ENCODE measurements at regions not wholly inside any gene's neighbourhood (a gene's known extent, or its start where the extent isn't known, plus 50 kb on each side); places are given as distances from the start of the nearest gene placed in this dataset.

DNA sequence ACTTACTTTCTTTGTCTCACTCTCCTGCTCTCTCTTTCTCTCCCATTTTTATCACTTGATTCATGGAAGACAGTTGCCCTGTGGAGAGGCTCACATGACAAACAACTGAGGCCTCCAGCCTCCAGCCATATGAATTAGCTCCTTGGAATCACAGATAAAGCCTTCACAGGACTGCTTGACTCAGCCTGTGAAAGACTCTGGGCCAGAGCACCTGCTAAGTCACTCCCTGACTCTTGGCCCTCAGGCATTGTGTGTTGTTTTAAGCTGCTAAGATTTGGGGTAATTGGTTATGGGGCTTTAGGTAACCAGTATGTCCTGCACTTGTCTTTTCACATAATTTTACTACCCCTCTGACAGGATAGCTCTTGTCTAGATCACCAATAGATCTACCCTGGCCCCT is 334.9 kb downstream of the SOX11 start:
- TF ChIP-seq, protein P1, sequence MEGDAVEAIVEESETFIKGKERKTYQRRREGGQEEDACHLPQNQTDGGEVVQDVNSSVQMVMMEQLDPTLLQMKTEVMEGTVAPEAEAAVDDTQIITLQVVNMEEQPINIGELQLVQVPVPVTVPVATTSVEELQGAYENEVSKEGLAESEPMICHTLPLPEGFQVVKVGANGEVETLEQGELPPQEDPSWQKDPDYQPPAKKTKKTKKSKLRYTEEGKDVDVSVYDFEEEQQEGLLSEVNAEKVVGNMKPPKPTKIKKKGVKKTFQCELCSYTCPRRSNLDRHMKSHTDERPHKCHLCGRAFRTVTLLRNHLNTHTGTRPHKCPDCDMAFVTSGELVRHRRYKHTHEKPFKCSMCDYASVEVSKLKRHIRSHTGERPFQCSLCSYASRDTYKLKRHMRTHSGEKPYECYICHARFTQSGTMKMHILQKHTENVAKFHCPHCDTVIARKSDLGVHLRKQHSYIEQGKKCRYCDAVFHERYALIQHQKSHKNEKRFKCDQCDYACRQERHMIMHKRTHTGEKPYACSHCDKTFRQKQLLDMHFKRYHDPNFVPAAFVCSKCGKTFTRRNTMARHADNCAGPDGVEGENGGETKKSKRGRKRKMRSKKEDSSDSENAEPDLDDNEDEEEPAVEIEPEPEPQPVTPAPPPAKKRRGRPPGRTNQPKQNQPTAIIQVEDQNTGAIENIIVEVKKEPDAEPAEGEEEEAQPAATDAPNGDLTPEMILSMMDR (IDR thresholded peaks at IDR 0.05) = no peak
- TF ChIP-seq POLR2AphosphoS5 (IDR thresholded peaks at IDR 0.05) (no peak), POLR2A (IDR thresholded peaks at IDR 0.05; ENCODE audit: low read depth) (no peak)
